GM18870 (cell line): ENCODE measurements at regions not wholly inside any gene's neighbourhood (a gene's known extent, or its start where the extent isn't known, plus 50 kb on each side); places are given as distances from the start of the nearest gene placed in this dataset.
"Not testable (repeated sequence)": the region's sequence is repeated elsewhere in the genome, so short reads cannot be mapped to it uniquely, and the experiment has no call there.

Experiments
- ATAC-seq: cut with Tn5 transposase; IDR thresholded peaks from one replicate; pipeline ENCODE4 v1.9.1; 2021; ENCODE audit warnings: moderate library complexity; ENCODE audit not compliant: unreplicated experiment

GRCh38 chr7:91668217-91668616 is 212.3 kb downstream of the MTERF1 start:
- ATAC-seq, result no peak

- no peak for ATAC-seq
Observed at GRCh38 chr7:91671245-91671644, 209.3 kb downstream of the MTERF1 start.

- ATAC-seq, result no peak
Observed at GRCh38 chr7:91674470-91674869, 206.0 kb downstream of the MTERF1 start.

GRCh38 chr7:91681718-91682117 is 198.8 kb downstream of the MTERF1 start:
- ATAC-seq, result no peak

- ATAC-seq, result no peak
Observed at GRCh38 chr7:91683823-91684222, 196.7 kb downstream of the MTERF1 start.

GRCh38 chr7:91685544-91685943 is 195.0 kb downstream of the MTERF1 start:
- no peak for ATAC-seq

GRCh38 chr7:91690541-91691070 is 189.9 kb downstream of the MTERF1 start:
- no peak for ATAC-seq

GRCh38 chr7:91691865-91692264 is 188.6 kb downstream of the MTERF1 start:
- no peak for ATAC-seq

GRCh38 chr7:91692800-91693199 is 187.7 kb downstream of the MTERF1 start:
- ATAC-seq, result no peak

- no peak for ATAC-seq
Observed at GRCh38 chr7:91694351-91694841, 186.1 kb downstream of the MTERF1 start.

GRCh38 chr7:91710881-91711280 is 169.6 kb downstream of the MTERF1 start:
- ATAC-seq, result no peak

GRCh38 chr7:91713669-91714068 is 166.8 kb downstream of the MTERF1 start:
- ATAC-seq, result no peak

- ATAC-seq, result no peak
Observed at GRCh38 chr7:91717681-91718470, 162.6 kb downstream of the MTERF1 start.

GRCh38 chr7:91719008-91719407 is 161.5 kb downstream of the MTERF1 start:
- ATAC-seq, result no peak

GRCh38 chr7:91720260-91720937 is 160.1 kb downstream of the MTERF1 start:
- no peak for ATAC-seq

- no peak for ATAC-seq
Observed at GRCh38 chr7:91722831-91723230, 157.7 kb downstream of the MTERF1 start.

- not testable (repeated sequence) for ATAC-seq
Observed at GRCh38 chr7:91729046-91729445, 151.5 kb downstream of the MTERF1 start.

- ATAC-seq, result no peak
Observed at GRCh38 chr7:91731976-91732375, 148.5 kb downstream of the MTERF1 start.

GRCh38 chr7:91749418-91749817 is 131.1 kb downstream of the MTERF1 start:
- ATAC-seq, result no peak

GRCh38 chr7:91750091-91750490 is 130.4 kb downstream of the MTERF1 start:
- ATAC-seq, result no peak

GRCh38 chr7:91752102-91752501 is 128.4 kb downstream of the MTERF1 start:
- ATAC-seq, result no peak

- ATAC-seq, result not testable (repeated sequence)
Observed at GRCh38 chr7:91754280-91754679, 126.2 kb downstream of the MTERF1 start.
